Upper lobe of left lung (tissue), 4 donors: ENCODE measurements at regions not wholly inside any gene's neighbourhood (a gene's known extent, or its start where the extent isn't known, plus 50 kb on each side); places are given as distances from the start of the nearest gene placed in this dataset.

ENCODE experiments used
- CTCF ChIP-seq, 6 experiments: fragments of 450-650 bp in 4 of 6; fragments of 200-600 bp in 2 of 6; sonication (generic) in 2 of 6; IDR thresholded peaks; one replicate each; pipeline ENCODE4 v1.5.1; 2016 to 2019; ENCODE audit warnings: antibody characterized with exemption in 6 of 6
- POLR2AphosphoS5 ChIP-seq, 2 donors: sonication (generic); formaldehyde crosslinking; IDR thresholded peaks; one replicate each; pipeline ENCODE4 v1.5.1; 2017; ENCODE audit warnings: antibody characterized with exemption in 2 of 2

DNA sequence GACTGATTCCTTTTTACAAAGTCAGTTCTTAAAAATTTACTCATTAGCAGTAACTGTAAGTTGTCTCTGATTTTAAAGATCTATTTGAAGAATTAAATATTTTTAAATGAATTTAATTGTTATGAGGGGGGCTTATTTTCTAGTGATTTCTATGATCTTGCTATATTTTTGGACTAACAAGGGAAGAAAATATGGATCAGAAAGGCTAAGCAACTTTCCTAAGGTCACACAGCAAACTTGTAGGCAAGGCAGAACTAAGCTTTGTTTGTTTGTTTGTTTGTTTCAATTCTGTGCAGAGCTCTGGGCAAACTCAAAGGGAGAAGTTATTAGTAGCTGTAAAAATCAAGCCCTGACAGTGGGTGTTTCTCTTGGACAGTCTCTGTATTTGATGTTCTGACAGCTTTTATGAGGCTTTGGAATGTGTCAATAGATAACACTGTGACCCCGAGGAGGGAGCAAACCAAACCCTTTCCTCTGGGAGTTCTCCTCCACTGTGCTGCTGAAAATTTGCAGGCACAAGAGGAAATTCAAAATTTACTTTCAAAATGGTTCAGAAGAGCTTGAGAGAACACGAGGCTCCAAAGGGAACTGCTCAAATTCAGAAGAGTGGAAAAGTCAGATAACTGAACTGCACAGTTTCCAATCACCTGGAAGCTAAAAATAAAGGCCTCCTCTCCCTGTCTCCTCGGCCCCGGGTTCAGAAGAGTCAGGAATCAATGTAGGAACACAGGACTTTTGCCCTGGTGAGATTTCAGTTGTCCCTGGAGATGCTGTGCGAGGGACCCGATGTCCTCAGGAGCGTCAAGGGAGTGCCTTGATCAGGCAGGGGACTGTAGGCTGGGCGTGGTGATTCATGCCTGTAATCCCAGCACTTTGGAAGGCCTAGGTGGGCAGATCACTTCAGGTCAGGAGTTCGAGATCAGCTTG is 325.7 kb downstream of the GATA3 start:
- TF ChIP-seq CTCF (IDR thresholded peaks at IDR 0.05), result no peak
- TF ChIP-seq POLR2AphosphoS5 (IDR thresholded peaks at IDR 0.05), result no peak
